Sigmoid colon (tissue), 6 donors: ENCODE measurements at regions not wholly inside any gene's neighbourhood (a gene's known extent, or its start where the extent isn't known, plus 50 kb on each side); places are given as distances from the start of the nearest gene placed in this dataset.
"Not testable (repeated sequence)": the region's sequence is repeated elsewhere in the genome, so short reads cannot be mapped to it uniquely, and the experiment has no call there.

Experiments
- DNase-seq: peaks from one replicate; pipeline ENCODE4 v3.0.0-alpha.2; 2019
- H3K27ac ChIP-seq, 4 donors: fragments of 200-600 bp; sonication (generic); one replicate each; pipeline ENCODE4 v1.5.1; 2016 to 2019; ENCODE audit warnings: mild to moderate bottlenecking in 1 of 4
- H3K27me3 ChIP-seq, 3 donors: fragments of 200-600 bp; sonication (generic); one replicate each; pipeline ENCODE4 v1.5.1; 2019; ENCODE audit warnings: mild to moderate bottlenecking in 1 of 3
- H3K36me3 ChIP-seq, 4 donors: fragments of 200-600 bp; sonication (generic); one replicate each; pipeline ENCODE4 v1.5.1; 2016 to 2019
- H3K4me1 ChIP-seq, 4 donors: fragments of 200-600 bp; sonication (generic); one replicate each; pipeline ENCODE4 v1.5.1; 2017 to 2019
- H3K4me3 ChIP-seq, 4 donors: fragments of 200-600 bp; sonication (generic); one replicate each; pipeline ENCODE4 v1.5.1; 2017 to 2019; ENCODE audit warnings: mild to moderate bottlenecking in 2 of 4, moderate library complexity in 1 of 4
- H3K9me3 ChIP-seq, 4 donors: fragments of 200-600 bp in 3 of 4; sonication (generic) in 3 of 4; one replicate each; pipeline versions ENCODE4 v1.5.1 to v1.6.1; 2013 to 2019
- CTCF ChIP-seq, 4 experiments: fragments of 450-650 bp in 3 of 4; fragments of 200-600 bp in 1 of 4; IDR thresholded peaks; one replicate each; pipeline ENCODE4 v1.5.1; 2016 to 2019; ENCODE audit warnings: antibody characterized with exemption in 4 of 4, mild to moderate bottlenecking in 3 of 4, moderate library complexity in 2 of 4
- EP300 ChIP-seq, 4 donors: sonication (generic); formaldehyde crosslinking; IDR thresholded peaks; one replicate each; pipeline ENCODE4 v1.6.1; 2017; ENCODE audit warnings: antibody characterized with exemption in 4 of 4
- POLR2A ChIP-seq, 2 donors: fragments of 450-650 bp; IDR thresholded peaks; one replicate each; pipeline ENCODE4 v1.6.1; 2016; ENCODE audit warnings: antibody characterized with exemption in 2 of 2, mild to moderate bottlenecking in 2 of 2, moderate library complexity in 2 of 2
- POLR2AphosphoS5 ChIP-seq, 4 donors: sonication (generic); formaldehyde crosslinking; IDR thresholded peaks; one replicate each; pipeline ENCODE4 v1.6.1; 2017; ENCODE audit warnings: antibody characterized with exemption in 4 of 4
- WGBS, 2 donors: extraction: QIAGEN DNeasy Blood & Tissue Kit; methylation state at CpG; one replicate each; pipeline ENCODE4 v1.1.7; 2013; 5-methylcytosine and 5-hydroxymethylcytosine counted together
- intact Hi-C: fragments of 100-400 bp; cut with DNase I; formaldehyde crosslinking; loops from one replicate; pipeline ENCODE4 v1.15.1; 2023
- donor health status: healthy with polysubstance abuse.
- donor health status: healthy.

- no peak for DNase-seq
- Histone ChIP-seq H3K36me3 (no peaks in the 10 kb centered on the region), H3K4me3 (no peak overlapping the region), H3K9me3 (no peaks in the 10 kb centered on the region), H3K27me3 (no peaks in the 10 kb centered on the region), H3K27ac (no peak overlapping the region), H3K4me1 (no peaks in the 10 kb centered on the region)
- WGBS, 2 donors, result 80 to 87% methylated on average over 2 of the region's 2 CpGs
- TF ChIP-seq POLR2A (IDR thresholded peaks at IDR 0.05), result no peak
- TF ChIP-seq EP300 (IDR thresholded peaks at IDR 0.05), result no peak
- no peak for TF ChIP-seq CTCF (IDR thresholded peaks at IDR 0.05)
- TF ChIP-seq POLR2AphosphoS5 (IDR thresholded peaks at IDR 0.05), result no peak
- intact Hi-C loops, result no loop called here
These were observed 198.1 kb upstream of the F9 start for GRCh38 chrX:139332441-139332840.

GRCh38 chrX:139327355-139327754, 203.2 kb upstream of the F9 start:
- no peaks in the 10 kb centered on the region for H3K4me1 ChIP-seq
- TF ChIP-seq EP300 (IDR thresholded peaks at IDR 0.05) (no peak), CTCF (IDR thresholded peaks at IDR 0.05) (no peak), POLR2A (IDR thresholded peaks at IDR 0.05) (no peak), POLR2AphosphoS5 (IDR thresholded peaks at IDR 0.05) (no peak)
- intact Hi-C loops, result no loop called here
- H3K27ac ChIP-seq, result no peak overlapping the region
- no peaks in the 10 kb centered on the region for H3K9me3 ChIP-seq
- no peak for DNase-seq
- no peak overlapping the region for H3K4me3 ChIP-seq
- H3K27me3 ChIP-seq, result no peaks in the 10 kb centered on the region
- H3K36me3 ChIP-seq, result no peaks in the 10 kb centered on the region

GRCh38 chrX:139324756-139325155, 205.8 kb upstream of the F9 start:
- Histone ChIP-seq H3K4me1 (no peaks in the 10 kb centered on the region), H3K36me3 (no peaks in the 10 kb centered on the region), H3K27ac (no peak overlapping the region), H3K4me3 (no peak overlapping the region), H3K27me3 (no peaks in the 10 kb centered on the region), H3K9me3 (no peaks in the 10 kb centered on the region)
- WGBS, 2 donors, result 85 to 92% methylated on average over 2 of the region's 2 CpGs
- DNase-seq, result no peak
- intact Hi-C loops, result no loop called here
- no peak for TF ChIP-seq EP300 (IDR thresholded peaks at IDR 0.05)
- TF ChIP-seq POLR2AphosphoS5 (IDR thresholded peaks at IDR 0.05), result no peak
- no peak for TF ChIP-seq CTCF (IDR thresholded peaks at IDR 0.05)
- TF ChIP-seq POLR2A (IDR thresholded peaks at IDR 0.05), result no peak

- H3K27me3 ChIP-seq, H3K27ac ChIP-seq, H3K9me3 ChIP-seq, DNase-seq, H3K4me3 ChIP-seq, H3K36me3 ChIP-seq, intact Hi-C loops, H3K4me1 ChIP-seq: not testable (repeated sequence)
- 92 to 97% methylated on average over 38 of the region's 38 CpGs for WGBS, 2 donors
These were observed 209.7 kb upstream of the F9 start for GRCh38 chrX:139320661-139321354.

- DNase-seq, H3K27ac ChIP-seq, H3K4me1 ChIP-seq, H3K27me3 ChIP-seq, intact Hi-C loops, H3K36me3 ChIP-seq, H3K9me3 ChIP-seq, H3K4me3 ChIP-seq: not testable (repeated sequence)
These were observed 223.9 kb upstream of the F9 start for GRCh38 chrX:139306675-139307074.

- TF ChIP-seq POLR2A (IDR thresholded peaks at IDR 0.05), result no peak
- intact Hi-C loops, result no loop called here
These were observed 226.1 kb upstream of the F9 start for GRCh38 chrX:139304471-139304870.

More at GRCh38 chrX:139304471-139304870, 226.1 kb upstream of the F9 start:
- no peaks in the 10 kb centered on the region for H3K27me3 ChIP-seq
- no peaks in the 10 kb centered on the region for H3K4me1 ChIP-seq
- no peak overlapping the region for H3K4me3 ChIP-seq
- H3K9me3 ChIP-seq, result no peaks in the 10 kb centered on the region
- H3K36me3 ChIP-seq, result no peaks in the 10 kb centered on the region
- no peak for DNase-seq
- WGBS, 2 donors, result 40 to 47% methylated on average over 3 of the region's 3 CpGs
- no peak overlapping the region for H3K27ac ChIP-seq
